HG03520 (cell line): ENCODE measurements at regions not wholly inside any gene's neighbourhood (a gene's known extent, or its start where the extent isn't known, plus 50 kb on each side); places are given as distances from the start of the nearest gene placed in this dataset.
"Not testable (repeated sequence)": the region's sequence is repeated elsewhere in the genome, so short reads cannot be mapped to it uniquely, and the experiment has no call there.

Source experiments
- ATAC-seq: cut with Tn5 transposase; IDR thresholded peaks from one replicate; pipeline ENCODE4 v1.9.1; 2021; ENCODE audit warnings: mild to moderate bottlenecking, moderate library complexity; ENCODE audit not compliant: unreplicated experiment

DNA sequence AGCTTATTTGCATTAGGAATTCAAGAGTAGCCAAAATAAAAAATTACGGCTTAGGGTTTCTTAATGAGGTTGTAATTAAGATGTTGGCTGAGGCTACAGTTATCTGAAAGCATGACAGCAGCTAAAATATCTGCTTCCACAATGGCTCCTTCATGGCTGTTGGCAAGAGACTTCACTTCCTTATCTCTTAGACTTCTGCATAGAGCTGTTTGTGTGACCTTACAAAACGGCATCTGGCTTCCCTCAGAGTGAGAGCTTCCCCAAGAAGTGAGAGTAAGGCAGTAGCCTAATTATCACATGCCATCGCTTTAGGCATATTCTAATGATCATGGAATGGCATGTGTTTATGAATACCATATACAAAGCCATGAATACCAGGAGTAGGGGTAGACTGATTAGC lies 57.6 kb downstream of the CCDC59 start:
- no peak for ATAC-seq

DNA sequence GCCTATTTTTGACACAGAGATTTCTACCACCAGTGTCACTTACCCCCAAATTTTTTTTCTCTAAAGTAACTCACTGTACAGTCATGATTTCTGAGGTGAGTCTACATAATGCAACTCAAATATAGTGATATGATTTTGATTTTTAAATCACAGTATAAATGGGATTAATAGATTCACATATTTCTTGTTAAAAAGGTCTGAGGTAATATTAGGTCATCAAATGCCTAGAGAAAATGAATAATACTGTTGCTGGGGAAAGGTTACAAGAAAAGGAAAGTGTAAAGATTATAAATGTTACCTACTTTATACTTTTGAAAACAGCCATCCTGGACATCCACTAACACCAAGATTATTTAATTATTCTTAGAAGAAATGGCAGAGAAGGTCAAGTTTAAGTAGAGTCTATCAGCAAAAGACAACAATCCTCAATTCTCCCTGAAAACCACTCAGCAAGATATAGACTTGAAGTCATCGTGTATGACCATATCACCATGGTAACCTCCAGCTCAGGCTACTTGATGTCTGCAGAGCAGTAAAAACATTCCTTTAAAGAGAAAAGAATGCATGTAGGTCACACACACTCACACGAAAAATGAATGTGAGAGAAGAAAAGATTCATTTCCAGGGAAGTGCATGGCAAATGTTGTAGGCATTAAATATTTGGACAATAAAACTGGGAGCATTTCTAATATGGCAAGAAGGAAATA lies 58.7 kb downstream of the CCDC59 start:
- ATAC-seq, result no peak

DNA sequence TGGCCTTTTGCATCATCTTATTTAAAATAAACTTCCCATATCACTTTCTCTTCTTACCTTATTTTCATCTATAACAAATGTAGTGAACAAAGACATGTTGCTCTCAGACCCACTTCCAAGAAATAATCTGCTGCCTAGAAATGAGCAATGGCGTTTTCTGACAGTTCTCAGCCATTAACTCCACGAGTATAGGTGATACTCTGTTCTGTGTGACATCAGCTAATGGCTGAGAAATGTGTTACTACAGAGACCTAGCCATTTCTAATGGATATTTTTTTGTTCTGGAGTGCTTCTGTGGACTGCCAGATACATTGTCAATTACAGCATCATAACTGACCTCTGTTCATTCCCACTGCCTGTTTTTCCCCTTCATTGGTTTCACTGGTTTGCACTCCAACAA lies 67.8 kb downstream of the CCDC59 start:
- ATAC-seq, result no peak

DNA sequence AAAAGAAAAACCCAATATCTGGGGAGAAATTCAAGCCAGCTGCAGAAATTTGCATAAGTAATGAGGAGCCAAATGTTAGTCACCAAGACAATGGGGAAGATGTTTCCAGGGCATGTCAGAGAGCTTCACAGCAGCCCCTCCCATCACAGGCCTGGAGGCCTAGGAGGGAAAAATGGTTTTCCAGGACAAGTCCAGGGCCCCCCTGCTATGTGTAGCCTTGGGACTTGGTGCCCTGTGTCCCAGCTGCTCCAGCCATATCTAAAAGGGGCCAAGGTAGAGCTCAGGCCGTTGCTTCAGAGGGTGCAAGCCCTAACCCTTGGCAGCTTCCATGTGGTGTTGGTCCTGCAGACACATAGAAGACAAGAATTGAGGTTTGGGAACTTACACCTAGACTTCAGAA lies 76.9 kb downstream of the CCDC59 start:
- ATAC-seq, result not testable (repeated sequence)

DNA sequence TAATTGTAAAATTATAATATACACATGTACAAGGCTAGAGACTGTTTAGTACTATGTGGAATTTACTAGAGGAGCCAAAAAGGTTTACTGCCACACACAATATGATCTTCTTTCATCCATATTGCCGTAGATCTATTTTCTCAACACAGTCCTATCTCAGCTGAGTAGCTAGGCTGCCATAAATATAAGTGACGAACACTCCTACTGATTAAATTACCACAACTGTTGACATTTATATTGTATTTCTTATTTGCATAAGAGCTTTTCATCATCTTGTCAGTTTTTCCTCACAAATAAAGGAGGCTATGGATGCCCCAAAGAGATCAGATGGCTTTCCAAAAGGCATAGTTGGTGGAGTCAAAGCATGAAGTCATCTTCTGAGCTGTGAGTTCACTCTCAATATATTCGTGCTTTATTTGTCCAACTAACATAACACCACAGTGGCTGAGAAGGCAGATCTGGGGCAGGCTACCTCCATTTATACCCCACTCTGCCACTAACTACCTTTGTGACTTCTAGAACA lies 78.6 kb downstream of the CCDC59 start:
- no peak for ATAC-seq

DNA sequence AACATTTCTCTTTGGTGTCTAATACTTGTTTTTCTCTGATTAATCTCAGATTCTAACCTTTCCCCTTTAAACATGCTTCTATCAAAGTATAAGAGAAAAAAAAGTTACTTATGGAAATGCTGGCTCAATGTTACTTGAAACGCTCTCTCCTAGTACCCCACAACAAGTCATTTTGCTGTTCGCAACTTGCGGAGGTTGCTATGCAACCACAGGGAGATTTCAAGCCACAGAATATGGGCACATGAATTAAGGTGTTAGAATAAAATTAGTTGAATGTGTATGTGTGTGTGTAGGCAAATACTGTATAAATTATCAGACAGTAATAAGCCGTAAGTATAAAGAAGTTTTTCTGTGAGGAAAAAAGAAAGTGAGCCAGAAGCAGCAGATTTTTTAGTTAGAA lies 80.6 kb downstream of the CCDC59 start:
- ATAC-seq, result no peak

DNA sequence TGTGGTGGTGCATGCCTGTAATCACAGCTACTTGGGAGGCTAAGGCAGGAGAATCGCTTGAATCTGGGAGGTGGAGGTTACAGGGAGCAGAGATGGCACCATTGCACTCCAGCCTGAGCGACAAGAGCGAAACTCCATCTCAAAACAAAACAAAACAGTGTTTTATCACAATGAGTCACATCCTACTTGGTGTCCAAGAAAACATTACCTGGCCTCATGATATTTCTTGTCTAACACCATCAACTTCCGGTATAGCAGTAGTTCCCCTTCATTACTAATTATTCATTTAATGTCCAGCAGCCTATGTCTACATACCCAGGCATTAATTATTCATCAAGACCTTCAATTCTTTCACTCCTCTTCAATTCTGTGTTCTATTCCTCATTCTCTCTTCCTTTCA lies 115.5 kb downstream of the CCDC59 start:
- no peak for ATAC-seq

DNA sequence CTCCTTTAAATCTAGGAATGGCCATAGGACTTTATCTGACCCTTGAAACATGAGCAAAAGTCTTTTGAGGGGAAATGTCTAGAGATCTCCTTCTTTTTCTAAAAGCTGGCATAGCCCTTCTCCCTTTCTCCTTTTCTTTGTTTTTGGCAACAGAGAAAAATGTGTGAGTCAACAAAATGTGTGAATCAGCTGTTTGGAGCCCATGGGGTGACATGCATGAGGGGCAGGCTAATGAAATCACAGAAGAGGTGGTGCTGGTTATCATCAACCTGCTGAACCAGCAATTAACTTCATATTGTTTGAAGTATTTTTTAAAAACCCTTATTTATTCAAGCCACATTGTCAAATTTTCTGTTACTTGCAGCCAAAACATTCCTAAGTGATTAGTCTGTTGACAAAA lies 132.3 kb downstream of the CCDC59 start:
- no peak for ATAC-seq

DNA sequence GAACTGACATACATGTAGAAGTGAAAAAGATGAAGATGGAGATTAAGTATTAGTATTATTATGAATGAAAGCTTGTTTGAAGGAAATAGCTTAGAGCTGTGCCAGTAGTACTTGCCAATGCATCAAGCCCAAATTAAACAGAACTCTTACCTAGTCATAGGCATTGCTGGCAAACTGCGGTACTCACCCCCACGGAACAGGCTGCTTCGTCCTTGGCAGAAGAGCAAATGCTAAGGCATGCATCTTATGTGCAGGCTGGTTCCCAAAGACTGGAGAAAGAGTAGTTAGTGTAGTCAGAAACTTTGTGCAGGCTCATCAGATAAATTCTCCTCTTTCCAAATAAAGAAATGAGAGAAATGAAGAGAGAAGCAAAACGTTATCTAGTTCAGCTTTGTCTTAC lies 134.8 kb downstream of the CCDC59 start:
- ATAC-seq, result no peak

DNA sequence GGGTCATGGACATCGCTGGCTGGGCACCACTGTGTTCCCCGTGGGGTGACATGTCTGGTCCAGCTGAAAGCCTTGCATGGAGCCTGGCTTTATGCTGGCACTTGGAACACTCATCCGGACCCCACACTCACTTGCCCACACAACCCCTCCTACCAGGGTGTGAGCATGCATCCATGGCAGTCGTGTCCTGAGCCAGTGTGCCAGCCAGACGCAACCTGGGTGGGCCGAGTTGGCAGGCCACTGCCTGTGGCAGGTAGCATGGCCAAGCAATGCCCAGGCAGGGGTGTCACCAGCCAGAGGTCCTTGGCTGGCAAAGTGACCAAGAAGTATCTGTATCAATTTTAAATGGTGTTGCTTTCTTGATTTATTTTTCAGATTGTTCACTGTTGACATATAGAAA lies 141.7 kb downstream of the CCDC59 start:
- ATAC-seq, result no peak

DNA sequence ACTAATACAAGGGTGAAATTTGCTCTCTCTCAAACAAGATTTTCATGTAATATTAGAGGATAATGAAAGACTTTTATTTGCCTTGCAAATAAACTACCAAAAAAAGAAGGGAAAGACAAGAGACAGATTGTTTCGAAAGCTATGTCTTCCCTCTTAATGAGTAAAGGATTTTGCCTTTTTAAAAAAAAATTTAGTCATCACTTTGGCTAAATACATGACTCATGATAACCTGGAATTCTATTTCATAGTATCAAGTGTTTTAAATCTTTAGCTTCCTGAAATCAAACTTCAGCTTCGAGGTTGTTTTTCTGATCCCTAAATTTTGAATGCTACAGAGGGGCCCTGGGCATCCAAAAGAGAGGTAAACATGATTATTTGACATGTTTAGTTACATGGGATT lies 144.4 kb downstream of the CCDC59 start:
- ATAC-seq, result no peak

DNA sequence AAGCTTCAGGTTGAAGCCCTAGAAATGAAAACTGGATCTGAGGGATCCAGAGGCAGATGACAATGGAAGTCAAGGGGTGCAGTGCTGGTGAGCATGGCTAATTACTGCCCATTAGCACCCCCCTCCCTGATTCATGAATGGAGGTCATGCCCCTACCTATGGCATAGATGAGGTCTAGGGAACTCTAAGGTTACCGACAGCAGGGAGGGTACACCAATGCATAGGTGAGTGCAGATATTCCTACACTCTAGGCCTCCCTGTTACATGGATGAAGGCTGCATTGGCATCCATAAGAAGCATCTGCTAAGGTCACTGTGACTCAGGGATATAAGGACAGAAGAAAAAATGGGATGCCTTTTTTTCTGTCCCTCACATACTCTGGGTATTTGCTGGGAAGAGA lies 147.3 kb downstream of the CCDC59 start:
- ATAC-seq, result no peak

DNA sequence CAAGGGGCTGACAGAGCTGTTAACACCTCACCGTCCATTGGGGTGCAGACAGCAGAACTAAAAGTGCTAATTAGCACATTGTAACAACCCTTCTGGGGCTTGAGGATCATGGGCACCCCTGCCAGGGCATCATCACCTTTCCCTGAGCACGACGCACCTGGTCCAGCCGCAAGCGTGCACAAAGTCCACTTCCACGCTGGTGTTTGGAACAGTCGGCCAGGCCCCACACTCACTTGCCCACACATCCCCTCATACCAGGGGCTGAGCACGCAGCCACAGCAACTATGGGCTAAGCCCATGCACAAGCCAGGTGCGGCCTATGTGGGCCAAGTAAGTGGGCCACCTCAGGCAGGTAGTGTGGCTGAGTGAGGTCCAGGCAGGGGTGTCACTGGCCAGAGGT lies 148.7 kb downstream of the CCDC59 start:
- no peak for ATAC-seq

DNA sequence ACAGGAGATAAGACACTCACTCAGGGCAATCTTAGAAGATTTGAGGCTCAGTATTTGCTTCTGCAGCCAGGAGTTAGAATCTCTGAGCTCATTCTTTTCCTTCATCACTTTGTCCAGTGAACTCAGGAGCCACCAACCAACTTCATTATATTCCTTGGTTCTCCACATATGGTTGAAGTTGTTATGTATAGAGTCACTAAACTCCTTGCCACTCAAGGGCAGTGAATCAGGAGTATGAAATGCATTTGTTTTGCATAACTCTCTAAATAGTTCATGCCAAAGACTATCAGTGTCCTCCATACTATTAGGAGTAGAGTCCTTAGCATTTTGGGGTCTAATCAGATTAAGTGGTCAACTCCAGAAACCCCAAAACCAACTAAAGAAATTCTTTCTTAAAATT lies 150.6 kb downstream of the CCDC59 start:
- no peak for ATAC-seq

DNA sequence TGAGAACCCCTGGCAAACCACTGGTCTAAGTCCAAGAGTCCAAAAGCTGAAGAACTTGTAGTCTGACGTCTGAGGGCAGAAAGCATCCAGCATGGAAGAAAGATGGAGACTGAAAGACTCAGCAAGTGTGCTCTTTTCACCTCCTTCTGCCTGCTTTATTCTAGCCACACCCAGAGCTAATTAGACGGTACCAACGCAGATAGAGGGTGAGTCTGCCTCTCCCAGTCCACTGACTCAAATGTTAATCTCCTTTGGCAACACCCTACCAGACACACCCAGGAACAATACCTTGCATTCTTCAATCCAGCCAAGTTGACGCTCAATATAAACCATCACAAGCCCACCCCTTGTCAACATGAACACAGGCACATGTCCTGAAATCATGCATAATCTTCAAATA lies 155.1 kb downstream of the CCDC59 start:
- no peak for ATAC-seq

DNA sequence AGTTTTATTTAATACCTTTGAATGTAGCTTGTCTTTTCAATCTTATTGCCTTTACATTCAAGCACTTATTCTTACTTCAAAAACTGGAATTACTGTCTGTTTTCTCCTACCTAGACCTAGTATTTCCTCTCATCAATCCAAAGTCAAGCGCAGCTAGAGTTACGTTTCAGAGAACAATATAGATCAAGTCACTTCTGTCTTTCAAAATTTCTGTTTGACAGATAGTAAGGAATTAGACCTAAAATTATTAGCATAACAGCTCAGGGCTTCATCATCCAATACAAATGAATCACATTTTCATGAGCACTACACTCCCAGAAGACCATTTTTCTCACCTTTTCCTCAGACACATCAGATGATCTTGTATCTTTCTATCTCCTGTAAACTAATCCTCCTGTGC lies 170.6 kb downstream of the CCDC59 start:
- no peak for ATAC-seq

DNA sequence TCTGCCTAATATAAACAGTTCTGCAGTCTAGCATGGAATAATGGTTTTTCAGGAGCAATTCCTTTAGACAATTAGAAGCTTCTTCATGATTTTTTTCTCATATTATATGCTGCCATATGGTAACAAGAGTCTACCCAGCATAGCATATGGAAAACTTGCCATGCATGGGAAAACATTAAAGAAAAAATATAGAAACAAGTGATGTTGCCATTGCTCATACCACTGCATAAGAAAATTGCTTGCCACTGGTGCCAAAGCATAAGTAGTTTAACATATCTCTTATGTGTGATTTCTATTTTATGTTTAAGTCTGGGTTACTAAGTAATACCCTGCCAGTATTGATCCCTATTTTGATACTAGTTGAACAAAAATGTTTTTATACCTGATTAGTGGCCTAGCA lies 171.2 kb downstream of the CCDC59 start:
- no peak for ATAC-seq

DNA sequence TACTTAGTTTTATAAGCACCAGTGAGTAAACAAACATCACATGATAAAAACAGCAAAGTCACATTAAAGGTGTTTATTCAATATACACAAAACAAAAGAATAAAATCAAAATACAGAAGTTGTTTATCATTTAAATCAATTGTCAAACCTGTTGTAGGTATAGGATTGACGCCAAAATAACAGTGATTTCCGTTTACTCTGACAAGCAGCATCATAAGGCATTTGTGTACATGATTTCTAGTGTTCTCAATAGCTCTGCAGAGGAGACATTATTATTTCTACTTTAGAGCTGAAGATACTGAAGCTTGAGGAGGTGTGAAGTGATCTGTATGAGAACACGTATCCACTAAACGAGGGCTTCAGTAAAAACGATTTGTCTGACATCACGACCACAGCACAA lies 171.9 kb downstream of the CCDC59 start:
- no peak for ATAC-seq

DNA sequence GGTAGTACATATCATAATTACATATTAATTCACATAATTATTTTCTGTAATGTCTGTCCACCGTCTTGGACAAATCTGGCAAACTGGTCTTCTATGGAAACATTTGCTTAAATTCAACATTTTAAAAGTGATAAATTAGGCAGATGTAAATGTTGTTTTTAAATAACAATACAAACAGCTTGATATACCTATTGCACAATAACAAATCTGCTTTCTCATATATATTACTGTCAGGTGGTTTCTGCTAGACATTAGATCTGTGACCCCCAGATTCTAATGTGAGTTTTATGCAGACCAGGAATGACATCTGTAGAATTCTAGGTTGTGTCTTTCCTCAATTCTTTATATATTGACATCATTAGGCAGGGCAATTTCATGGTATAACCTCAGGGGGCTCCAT lies 173.3 kb downstream of the CCDC59 start:
- ATAC-seq, result no peak

DNA sequence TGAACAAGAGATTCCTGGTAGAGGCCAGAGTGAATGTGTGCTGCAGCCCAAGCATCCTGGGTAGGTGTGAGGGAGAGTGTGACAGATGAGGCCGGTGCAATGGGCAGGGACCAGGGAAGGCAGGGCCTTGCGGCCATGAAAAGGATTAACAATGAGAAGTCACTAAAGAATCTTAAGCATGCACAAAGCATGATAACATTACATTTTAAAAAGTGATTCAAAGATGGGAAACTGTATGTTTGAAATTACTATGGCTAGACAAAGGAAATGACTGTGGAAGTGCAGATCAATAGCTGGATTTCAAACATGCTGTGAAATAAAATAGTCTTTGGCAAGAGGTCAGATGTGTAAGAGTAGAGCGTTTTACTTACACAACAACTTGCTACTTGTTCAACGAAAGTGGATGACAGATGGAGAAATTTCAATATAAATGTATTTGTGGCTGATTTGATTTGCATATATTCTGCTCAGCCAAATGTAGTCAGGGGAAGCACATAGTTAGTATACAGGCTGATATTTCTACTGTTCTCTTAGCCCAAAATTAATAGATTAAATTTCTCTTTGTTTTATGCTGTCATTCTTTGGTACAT lies 175.5 kb downstream of the CCDC59 start:
- ATAC-seq, result no peak

DNA sequence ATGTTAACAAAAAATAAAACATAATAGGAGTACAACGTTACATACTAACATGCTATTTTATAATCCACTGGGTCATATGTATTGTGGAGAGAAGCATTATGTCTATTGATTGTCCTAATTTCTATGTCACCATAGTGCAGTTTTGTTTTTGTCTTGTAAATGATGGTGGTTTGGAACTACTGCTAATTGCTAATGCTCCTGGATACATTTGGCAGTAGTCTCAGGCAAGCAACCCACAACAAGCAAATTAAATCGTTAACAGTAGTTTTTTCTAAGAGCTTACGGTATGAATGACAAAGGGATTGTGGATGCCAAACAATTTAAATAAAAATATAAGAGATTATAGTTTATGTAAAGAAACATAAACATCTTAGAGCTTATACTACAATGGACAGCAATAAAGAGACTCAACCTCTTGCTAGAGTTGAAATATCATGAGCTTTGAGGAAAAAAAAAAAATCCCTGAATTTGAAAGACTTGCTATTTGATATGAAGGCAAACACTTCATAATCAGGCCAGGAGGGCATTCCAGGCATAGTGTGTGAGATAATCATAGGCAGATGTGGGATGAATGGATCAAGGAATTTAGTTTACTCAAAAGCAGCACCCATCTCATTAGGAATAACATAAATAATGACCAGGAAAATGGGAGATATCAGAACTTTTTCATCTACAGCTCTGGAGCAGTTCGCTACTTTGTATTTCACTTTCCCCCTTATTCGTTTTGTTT lies 181.3 kb downstream of the CCDC59 start:
- ATAC-seq, result no peak

DNA sequence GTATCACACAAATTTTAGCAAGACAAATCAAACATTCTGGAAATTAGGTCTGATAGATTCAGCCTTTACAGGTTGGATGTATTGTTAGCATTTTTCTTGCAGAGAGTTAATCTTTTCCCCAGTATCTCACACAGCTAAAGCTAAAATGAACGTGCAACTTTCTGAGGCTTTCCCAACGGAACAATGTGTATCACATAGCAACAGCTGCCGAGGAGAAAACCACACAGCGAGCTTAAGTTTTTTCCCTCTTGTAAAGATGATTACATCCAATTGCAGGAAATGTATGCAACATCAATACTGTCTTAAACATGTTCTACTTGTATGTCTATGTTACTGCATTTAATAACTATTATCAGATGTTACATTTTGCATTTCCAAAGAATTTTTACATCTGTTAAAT lies 182.2 kb downstream of the CCDC59 start:
- ATAC-seq, result no peak
